ENCODE measurements at regions not wholly inside any gene's neighbourhood (a gene's known extent, or its start where the extent isn't known, plus 50 kb on each side); places are given as distances from the start of the nearest gene placed in this dataset.

DNA sequence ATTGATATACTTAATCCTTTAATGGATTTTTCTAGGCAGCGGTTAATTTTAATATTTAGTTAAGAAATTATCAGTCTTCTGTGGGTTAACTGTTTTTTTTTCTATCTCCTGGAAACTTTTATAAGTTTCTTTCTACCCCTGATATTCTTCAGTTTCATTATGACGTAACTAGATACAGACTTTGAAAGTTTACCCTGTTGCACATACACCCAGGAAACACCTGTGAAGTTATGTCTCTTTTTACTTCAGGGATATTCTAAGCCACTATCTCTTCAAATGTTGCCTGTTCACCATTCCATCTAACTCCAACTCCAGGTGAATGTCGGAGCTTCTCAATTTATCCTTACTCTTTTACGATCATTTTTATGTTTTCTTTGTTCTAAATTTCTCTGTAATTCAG lies 329.0 kb downstream of the ICE1 start:
- no peak for ATAC-seq (ENCODE audit: insufficient read depth, low read depth)
- Histone ChIP-seq H3K27ac (ENCODE audit: low read length) (no peak overlapping the region), H3K79me2 (ENCODE audit: insufficient read depth, low read length) (no peaks in the 10 kb centered on the region), H3K4me1 (ENCODE audit: insufficient read depth, low read length) (no peaks in the 10 kb centered on the region), H3K36me3 (ENCODE audit: insufficient read depth, low read length) (no peaks in the 10 kb centered on the region), H2AFZ (ENCODE audit: low read depth, low read length) (no peak overlapping the region), H3K4me3 (ENCODE audit: low read depth in 1 of 2, low read length in 2 of 2) (no peak overlapping the region), H3K27me3 (ENCODE audit: insufficient read depth, low read length, poor library complexity) (no peaks in the 10 kb centered on the region), H4K20me1 (ENCODE audit: insufficient read depth, low read length) (no peaks in the 10 kb centered on the region; the same call in 1 of the 2 replicates), H3K4me2 (ENCODE audit: insufficient read depth, low read length) (no peak overlapping the region), H3K9ac (ENCODE audit: low read depth, low read length) (no peak overlapping the region), H3K9me3 (ENCODE audit: insufficient read depth, low read length, severe bottlenecking) (no peaks in the 10 kb centered on the region)
- no peak for DNase-seq
- no peak for TF ChIP-seq EZH2 (IDR thresholded peaks at IDR 0.05; ENCODE audit: borderline replicate concordance, low read depth, low read length, severe bottlenecking)
- TF ChIP-seq, protein P1, sequence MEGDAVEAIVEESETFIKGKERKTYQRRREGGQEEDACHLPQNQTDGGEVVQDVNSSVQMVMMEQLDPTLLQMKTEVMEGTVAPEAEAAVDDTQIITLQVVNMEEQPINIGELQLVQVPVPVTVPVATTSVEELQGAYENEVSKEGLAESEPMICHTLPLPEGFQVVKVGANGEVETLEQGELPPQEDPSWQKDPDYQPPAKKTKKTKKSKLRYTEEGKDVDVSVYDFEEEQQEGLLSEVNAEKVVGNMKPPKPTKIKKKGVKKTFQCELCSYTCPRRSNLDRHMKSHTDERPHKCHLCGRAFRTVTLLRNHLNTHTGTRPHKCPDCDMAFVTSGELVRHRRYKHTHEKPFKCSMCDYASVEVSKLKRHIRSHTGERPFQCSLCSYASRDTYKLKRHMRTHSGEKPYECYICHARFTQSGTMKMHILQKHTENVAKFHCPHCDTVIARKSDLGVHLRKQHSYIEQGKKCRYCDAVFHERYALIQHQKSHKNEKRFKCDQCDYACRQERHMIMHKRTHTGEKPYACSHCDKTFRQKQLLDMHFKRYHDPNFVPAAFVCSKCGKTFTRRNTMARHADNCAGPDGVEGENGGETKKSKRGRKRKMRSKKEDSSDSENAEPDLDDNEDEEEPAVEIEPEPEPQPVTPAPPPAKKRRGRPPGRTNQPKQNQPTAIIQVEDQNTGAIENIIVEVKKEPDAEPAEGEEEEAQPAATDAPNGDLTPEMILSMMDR (IDR thresholded peaks at IDR 0.05; ENCODE audit: borderline replicate concordance, extremely low read depth, low read length, poor library complexity, severe bottlenecking) = no peak

GRCh38 chr5:5741418-5741817 lies 318.9 kb downstream of the ICE1 start:
- Histone ChIP-seq H3K4me2 (ENCODE audit: insufficient read depth, low read length) (no peak overlapping the region), H3K79me2 (ENCODE audit: insufficient read depth, low read length) (no peaks in the 10 kb centered on the region), H3K36me3 (ENCODE audit: insufficient read depth, low read length) (no peaks in the 10 kb centered on the region), H3K27ac (ENCODE audit: low read length) (no peak overlapping the region), H2AFZ (ENCODE audit: low read depth, low read length) (no peak overlapping the region), H4K20me1 (ENCODE audit: insufficient read depth, low read length) (no peaks in the 10 kb centered on the region), H3K27me3 (ENCODE audit: insufficient read depth, low read length, poor library complexity) (no peaks in the 10 kb centered on the region), H3K4me1 (ENCODE audit: insufficient read depth, low read length) (no peaks in the 10 kb centered on the region), H3K9me3 (ENCODE audit: insufficient read depth, low read length, severe bottlenecking) (peaks cover 6% of the 10 kb centered on the region), H3K9ac (ENCODE audit: low read depth, low read length) (no peak overlapping the region), H3K4me3 (ENCODE audit: low read depth in 1 of 2, low read length in 2 of 2) (no peak overlapping the region)
- TF ChIP-seq, protein P1 (IDR thresholded peaks at IDR 0.05; ENCODE audit: borderline replicate concordance, extremely low read depth, low read length, poor library complexity, severe bottlenecking) = no peak
- TF ChIP-seq EZH2 (IDR thresholded peaks at IDR 0.05; ENCODE audit: borderline replicate concordance, low read depth, low read length, severe bottlenecking) = no peak
- ATAC-seq (ENCODE audit: insufficient read depth, low read depth) (no peak), DNase-seq (no peak)

DNA sequence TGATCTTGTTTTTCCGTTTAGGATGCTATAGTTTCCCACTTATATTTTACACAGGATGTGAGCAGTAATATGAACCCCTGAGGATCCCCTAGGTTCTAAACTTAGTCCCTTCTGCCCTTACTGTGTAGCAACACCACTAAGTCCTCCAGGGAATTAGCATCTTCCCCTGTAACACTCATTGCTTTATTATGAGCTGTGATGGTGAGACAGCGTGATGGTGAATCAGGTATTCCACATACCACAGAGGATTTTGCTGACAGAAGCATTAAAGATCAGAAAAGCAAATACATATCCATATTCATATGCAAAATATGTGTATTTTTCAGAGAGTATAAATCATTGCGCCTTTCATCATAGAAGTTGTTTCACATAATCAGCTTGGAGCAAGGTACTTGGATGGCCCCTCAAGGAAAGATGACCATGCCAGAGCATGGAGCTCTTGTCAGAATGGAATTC lies 317.0 kb downstream of the ICE1 start:
- TF ChIP-seq, protein P1 (IDR thresholded peaks at IDR 0.05; ENCODE audit: borderline replicate concordance, extremely low read depth, low read length, poor library complexity, severe bottlenecking) = no peak
- TF ChIP-seq EZH2 (IDR thresholded peaks at IDR 0.05; ENCODE audit: borderline replicate concordance, low read depth, low read length, severe bottlenecking) = no peak
- DNase-seq (no peak), ATAC-seq (ENCODE audit: insufficient read depth, low read depth) (no peak)
- H3K27ac ChIP-seq (ENCODE audit: low read length) = no peak overlapping the region
- no peak overlapping the region for H2AFZ ChIP-seq (ENCODE audit: low read depth, low read length)
- H3K4me1 ChIP-seq (ENCODE audit: insufficient read depth, low read length) = no peaks in the 10 kb centered on the region
- H3K4me2 ChIP-seq (ENCODE audit: insufficient read depth, low read length) = no peak overlapping the region
- no peaks in the 10 kb centered on the region for H4K20me1 ChIP-seq (ENCODE audit: insufficient read depth, low read length)
- H3K79me2 ChIP-seq (ENCODE audit: insufficient read depth, low read length) = no peaks in the 10 kb centered on the region
- no peaks in the 10 kb centered on the region for H3K27me3 ChIP-seq (ENCODE audit: insufficient read depth, low read length, poor library complexity)
- peaks cover 6% of the 10 kb centered on the region for H3K9me3 ChIP-seq (ENCODE audit: insufficient read depth, low read length, severe bottlenecking)
- no peak overlapping the region for H3K4me3 ChIP-seq (ENCODE audit: low read depth in 1 of 2, low read length in 2 of 2)
- no peaks in the 10 kb centered on the region for H3K36me3 ChIP-seq (ENCODE audit: insufficient read depth, low read length)
- H3K9ac ChIP-seq (ENCODE audit: low read depth, low read length) = no peak overlapping the region
